Fibroblast of lung (primary cell): ENCODE measurements at regions not wholly inside any gene's neighbourhood (a gene's known extent, or its start where the extent isn't known, plus 50 kb on each side); places are given as distances from the start of the nearest gene placed in this dataset.

Experiments
- DNase-seq, 2 donors: peaks; one replicate each; pipeline versions ENCODE4 v3.0.0 to v3.0.0-alpha.2; 2010; ENCODE audit warnings: low read depth in 2 of 2
- H2AFZ ChIP-seq: 2 replicates; pipeline ENCODE4 v1.5.1; 2012; ENCODE audit warnings: low read length, control low read depth, inconsistent platforms
- H3K27ac ChIP-seq: 2 replicates; pipeline ENCODE4 v1.5.1; 2011; ENCODE audit warnings: low read length, control low read depth; ENCODE audit not compliant: insufficient read depth
- H3K27me3 ChIP-seq: 2 replicates; pipeline ENCODE4 v1.5.1; 2011; ENCODE audit warnings: mild to moderate bottlenecking, low read length; ENCODE audit not compliant: control insufficient read depth, insufficient read depth
- H3K36me3 ChIP-seq: 2 replicates; pipeline ENCODE4 v1.5.1; 2011; ENCODE audit warnings: low read length; ENCODE audit not compliant: control insufficient read depth, insufficient read depth
- H3K4me1 ChIP-seq: 2 replicates; pipeline ENCODE4 v1.5.1; 2011; ENCODE audit warnings: low read length; ENCODE audit not compliant: control insufficient read depth, insufficient read depth; ENCODE audit errors: extremely low read depth
- H3K4me2 ChIP-seq: 2 replicates; pipeline ENCODE4 v1.5.1; 2011; ENCODE audit warnings: low read length, control low read depth; ENCODE audit not compliant: insufficient read depth; ENCODE audit errors: extremely low read depth
- H3K4me3 ChIP-seq, 4 experiments: fragments of 200-600 bp in 1 of 4; sonication (generic) in 1 of 4; replicated peaks in 1 of 4; 2 replicates each; pipeline ENCODE4 v1.5.1; 2011 to 2016; ENCODE audit warnings: low read length in 4 of 4, low read depth in 3 of 4, mild to moderate bottlenecking in 3 of 4, control low read depth in 2 of 4, inconsistent platforms in 1 of 4, mixed read lengths in 1 of 4; ENCODE audit not compliant: insufficient read depth in 1 of 4; ENCODE audit errors: control extremely low read depth in 1 of 4
- H3K79me2 ChIP-seq: 2 replicates; pipeline ENCODE4 v1.5.1; 2012; ENCODE audit warnings: mild to moderate bottlenecking, low read length, inconsistent platforms; ENCODE audit not compliant: control insufficient read depth, insufficient read depth
- H3K9ac ChIP-seq: 2 replicates; pipeline ENCODE4 v1.5.1; 2011; ENCODE audit warnings: mild to moderate bottlenecking, low read length, control low read depth; ENCODE audit not compliant: insufficient read depth
- H3K9me3 ChIP-seq: 2 replicates; pipeline ENCODE4 v1.5.1; 2012; ENCODE audit warnings: low read depth, low read length; ENCODE audit not compliant: control insufficient read depth, insufficient read depth
- H4K20me1 ChIP-seq: 2 replicates; pipeline ENCODE4 v1.5.1; 2011; ENCODE audit warnings: low read length; ENCODE audit not compliant: control insufficient read depth, insufficient read depth; ENCODE audit errors: extremely low read depth
- EZH2 ChIP-seq: IDR thresholded peaks from 2 replicates; pipeline ENCODE4 v1.5.1; 2012; ENCODE audit warnings: low read length, control low read depth, mild to moderate bottlenecking; ENCODE audit errors: missing control alignments
- TF ChIP-seq, protein P1 (sequence below), 2 donors: IDR thresholded peaks in 1 of 2; conservative IDR thresholded peaks in 1 of 2; 1 replicate in 1 of 2; 2 replicates in 1 of 2; pipeline ENCODE4 v1.5.1; 2011 to 2012; ENCODE audit warnings: low read length in 2 of 2, control low read depth in 1 of 2, inconsistent platforms in 1 of 2, low read depth in 1 of 2, mild to moderate bottlenecking in 1 of 2

GRCh38 chr7:17489961-17490360, 191.5 kb downstream of the AHR start:
- H3K27ac ChIP-seq, result no peak overlapping the region
- H3K27me3 ChIP-seq, result no peaks in the 10 kb centered on the region
- no peaks in the 10 kb centered on the region for H3K79me2 ChIP-seq
- H3K4me2 ChIP-seq, result no peak overlapping the region
- H3K4me3 ChIP-seq, result no peak overlapping the region
- no peak overlapping the region for H2AFZ ChIP-seq
- TF ChIP-seq, protein P1, sequence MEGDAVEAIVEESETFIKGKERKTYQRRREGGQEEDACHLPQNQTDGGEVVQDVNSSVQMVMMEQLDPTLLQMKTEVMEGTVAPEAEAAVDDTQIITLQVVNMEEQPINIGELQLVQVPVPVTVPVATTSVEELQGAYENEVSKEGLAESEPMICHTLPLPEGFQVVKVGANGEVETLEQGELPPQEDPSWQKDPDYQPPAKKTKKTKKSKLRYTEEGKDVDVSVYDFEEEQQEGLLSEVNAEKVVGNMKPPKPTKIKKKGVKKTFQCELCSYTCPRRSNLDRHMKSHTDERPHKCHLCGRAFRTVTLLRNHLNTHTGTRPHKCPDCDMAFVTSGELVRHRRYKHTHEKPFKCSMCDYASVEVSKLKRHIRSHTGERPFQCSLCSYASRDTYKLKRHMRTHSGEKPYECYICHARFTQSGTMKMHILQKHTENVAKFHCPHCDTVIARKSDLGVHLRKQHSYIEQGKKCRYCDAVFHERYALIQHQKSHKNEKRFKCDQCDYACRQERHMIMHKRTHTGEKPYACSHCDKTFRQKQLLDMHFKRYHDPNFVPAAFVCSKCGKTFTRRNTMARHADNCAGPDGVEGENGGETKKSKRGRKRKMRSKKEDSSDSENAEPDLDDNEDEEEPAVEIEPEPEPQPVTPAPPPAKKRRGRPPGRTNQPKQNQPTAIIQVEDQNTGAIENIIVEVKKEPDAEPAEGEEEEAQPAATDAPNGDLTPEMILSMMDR (conservative IDR thresholded peaks at IDR 0.05 in 1 of 2, IDR thresholded peaks at IDR 0.05 in 1 of 2; ENCODE audit: low read depth in 1 of 2, low read length in 2 of 2), result no peak
- no peaks in the 10 kb centered on the region for H3K9me3 ChIP-seq
- H3K9ac ChIP-seq, result no peak overlapping the region
- no peaks in the 10 kb centered on the region for H3K4me1 ChIP-seq
- H4K20me1 ChIP-seq, result no peaks in the 10 kb centered on the region
- no peaks in the 10 kb centered on the region for H3K36me3 ChIP-seq
- no peak for DNase-seq

GRCh38 chr7:17490825-17491224, 192.4 kb downstream of the AHR start:
- no peak overlapping the region for H3K9ac ChIP-seq
- no peaks in the 10 kb centered on the region for H3K27me3 ChIP-seq
- H2AFZ ChIP-seq, result no peak overlapping the region
- no peak overlapping the region for H3K4me3 ChIP-seq
- no peak overlapping the region for H3K27ac ChIP-seq
- H3K79me2 ChIP-seq, result no peaks in the 10 kb centered on the region
- H3K4me1 ChIP-seq, result no peaks in the 10 kb centered on the region
- no peak overlapping the region for H3K4me2 ChIP-seq
- TF ChIP-seq, protein P1 (conservative IDR thresholded peaks at IDR 0.05 in 1 of 2, IDR thresholded peaks at IDR 0.05 in 1 of 2; ENCODE audit: low read depth in 1 of 2, low read length in 2 of 2), result no peak
- no peak for TF ChIP-seq EZH2
- H3K9me3 ChIP-seq, result no peaks in the 10 kb centered on the region
- H3K36me3 ChIP-seq, result no peaks in the 10 kb centered on the region
- DNase-seq, result no peak
- H4K20me1 ChIP-seq, result no peaks in the 10 kb centered on the region

DNA sequence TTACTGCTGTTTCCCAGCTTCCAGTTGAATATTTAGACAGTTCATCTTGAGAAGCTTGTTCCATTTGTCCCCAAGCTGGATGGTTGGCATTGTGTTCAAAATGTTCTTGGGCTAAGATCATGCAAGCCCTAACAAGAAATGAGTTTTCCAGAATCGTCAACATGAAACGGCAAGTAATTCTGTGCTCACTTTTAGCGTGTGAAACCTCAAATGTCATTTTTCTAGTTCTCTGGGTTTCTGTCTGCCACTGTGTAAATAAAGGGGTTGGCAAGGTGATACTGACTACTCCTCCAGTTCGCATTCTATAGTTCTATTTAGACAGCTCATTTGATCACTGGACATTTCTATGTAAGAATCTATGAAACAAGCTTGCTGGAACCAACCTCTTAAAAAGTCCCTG, 194.0 kb downstream of the AHR start:
- no peaks in the 10 kb centered on the region for H3K9me3 ChIP-seq
- no peak overlapping the region for H3K4me3 ChIP-seq
- H3K4me1 ChIP-seq, result no peaks in the 10 kb centered on the region
- H3K27ac ChIP-seq, result no peak overlapping the region
- H2AFZ ChIP-seq, result no peak overlapping the region
- H3K79me2 ChIP-seq, result no peaks in the 10 kb centered on the region
- H3K27me3 ChIP-seq, result no peaks in the 10 kb centered on the region
- H3K9ac ChIP-seq, result no peak overlapping the region
- no peaks in the 10 kb centered on the region for H4K20me1 ChIP-seq
- H3K36me3 ChIP-seq, result no peaks in the 10 kb centered on the region
- H3K4me2 ChIP-seq, result no peak overlapping the region
- TF ChIP-seq, protein P1 (conservative IDR thresholded peaks at IDR 0.05 in 1 of 2, IDR thresholded peaks at IDR 0.05 in 1 of 2; ENCODE audit: low read depth in 1 of 2, low read length in 2 of 2), result no peak
- TF ChIP-seq EZH2, result no peak
- DNase-seq, result no peak
